Natural killer cell (primary cell): ENCODE measurements at regions not wholly inside any gene's neighbourhood (a gene's known extent, or its start where the extent isn't known, plus 50 kb on each side); places are given as distances from the start of the nearest gene placed in this dataset.

Source experiments
- ATAC-seq, 3 donors: fragments of 150-1000 bp in 2 of 3; fragments of 200-7000 bp in 1 of 3; cut with Tn5 transposase; 1 replicate in 1 of 3; 2 replicates in 2 of 3; pipeline ENCODE4 v1.10.0; 2021; ENCODE audit warnings: mild to moderate bottlenecking in 2 of 3, moderate library complexity in 2 of 3
- DNase-seq, 2 donors: peaks; one replicate each; pipeline versions ENCODE4 v3.0.0 to v3.0.0-alpha.2; 2013 to 2021; ENCODE audit warnings: mixed read lengths in 1 of 2
- H3K27ac ChIP-seq: one replicate; pipeline ENCODE4 v1.5.1; 2013; ENCODE audit warnings: mild to moderate bottlenecking, low read length
- H3K27me3 ChIP-seq: one replicate; pipeline ENCODE4 v1.6.1; 2013; ENCODE audit warnings: low read length; ENCODE audit not compliant: control insufficient read depth, insufficient read depth
- H3K36me3 ChIP-seq: one replicate; pipeline ENCODE4 v1.6.1; 2013; ENCODE audit warnings: low read length; ENCODE audit not compliant: control insufficient read depth, insufficient read depth
- H3K4me1 ChIP-seq: one replicate; pipeline ENCODE4 v1.6.1; 2013; ENCODE audit warnings: low read length; ENCODE audit not compliant: control insufficient read depth, insufficient read depth
- H3K4me3 ChIP-seq: one replicate; pipeline ENCODE4 v1.5.1; 2013; ENCODE audit warnings: low read length
- H3K9me3 ChIP-seq: one replicate; pipeline ENCODE4 v1.6.1; 2013; ENCODE audit warnings: low read length; ENCODE audit not compliant: control insufficient read depth, insufficient read depth
- H3K27ac Mint-ChIP-seq, 2 donors: one replicate each; pipeline ENCODE4 v1.8.0; 2022; ENCODE audit warnings: mild to moderate bottlenecking in 2 of 2, mixed read lengths in 2 of 2, moderate library complexity in 1 of 2
- H3K27me3 Mint-ChIP-seq, 2 donors: one replicate each; pipeline ENCODE4 v1.8.0; 2022; ENCODE audit warnings: low read depth in 2 of 2, mixed read lengths in 2 of 2
- H3K36me3 Mint-ChIP-seq: one replicate; pipeline ENCODE4 v1.8.0; 2022; ENCODE audit warnings: mixed read lengths
- H3K4me1 Mint-ChIP-seq, 2 donors: one replicate each; pipeline ENCODE4 v1.8.0; 2022; ENCODE audit warnings: mixed read lengths in 2 of 2
- H3K4me3 Mint-ChIP-seq: one replicate; pipeline ENCODE4 v1.8.0; 2022; ENCODE audit warnings: mild to moderate bottlenecking, moderate library complexity, mixed read lengths
- H3K9me3 Mint-ChIP-seq, 2 donors: one replicate each; pipeline ENCODE4 v1.8.0; 2022; ENCODE audit warnings: mixed read lengths in 2 of 2
- CTCF ChIP-seq: fragments of 200-600 bp; IDR thresholded peaks from one replicate; pipeline ENCODE4 v1.8.0; 2022; ENCODE audit warnings: antibody characterized with exemption
- WGBS: methylation state at CpG from one replicate; pipeline ENCODE4 v1.1.7; 2013; ENCODE audit warnings: missing lambda C conversion rate; ENCODE audit not compliant: insufficient coverage; 5-methylcytosine and 5-hydroxymethylcytosine counted together
- intact Hi-C: fragments of 100-400 bp; cut with micrococcal nuclease; formaldehyde crosslinking; loops from one replicate; pipeline ENCODE4 v1.14.2; 2022

GRCh38 chr1:232484856-232485255 lies 145.1 kb downstream of the SIPA1L2 start:
- Mint-ChIP-seq H3K4me3 (no peak overlapping the region), H3K9me3 (no peaks in the 10 kb centered on the region), H3K27me3 (peaks cover 7 to 9% of the 10 kb centered on the region in 2 donors), H3K36me3 (no peaks in the 10 kb centered on the region), H3K4me1 (no peaks in the 10 kb centered on the region), H3K27ac (no peak overlapping the region)
- Histone ChIP-seq H3K4me1 (no peaks in the 10 kb centered on the region), H3K27me3 (no peaks in the 10 kb centered on the region), H3K36me3 (no peaks in the 10 kb centered on the region), H3K9me3 (no peaks in the 10 kb centered on the region), H3K27ac (no peak overlapping the region), H3K4me3 (no peak overlapping the region)
- WGBS, result 85% methylated on average over 3 of the region's 3 CpGs
- no peak for DNase-seq
- intact Hi-C loops, result no loop called here
- ATAC-seq, result no peak
- TF ChIP-seq CTCF, result no peak

- Histone ChIP-seq H3K9me3 (no peaks in the 10 kb centered on the region), H3K4me3 (no peak overlapping the region), H3K4me1 (no peaks in the 10 kb centered on the region), H3K27ac (no peak overlapping the region), H3K27me3 (no peaks in the 10 kb centered on the region), H3K36me3 (no peaks in the 10 kb centered on the region)
- intact Hi-C loops, result no loop called here
- no peaks in the 10 kb centered on the region for H3K4me1 Mint-ChIP-seq
- TF ChIP-seq CTCF, result no peak
- no peaks in the 10 kb centered on the region for H3K9me3 Mint-ChIP-seq
- H3K27ac Mint-ChIP-seq, result no peak overlapping the region
- no peak for DNase-seq
- H3K4me3 Mint-ChIP-seq, result no peak overlapping the region
- WGBS, result 100% methylated on average over 3 of the region's 4 CpGs
- no peaks in the 10 kb centered on the region for H3K36me3 Mint-ChIP-seq
- no peak for ATAC-seq
- peaks cover 10 to 15% of the 10 kb centered on the region in 2 donors for H3K27me3 Mint-ChIP-seq
Observed at GRCh38 chr1:232483826-232484225, 146.1 kb downstream of the SIPA1L2 start.

GRCh38 chr1:232481091-232481490 lies 148.8 kb downstream of the SIPA1L2 start:
- Histone ChIP-seq H3K4me3 (no peak overlapping the region), H3K4me1 (no peaks in the 10 kb centered on the region), H3K27ac (no peak overlapping the region), H3K36me3 (no peaks in the 10 kb centered on the region), H3K27me3 (no peaks in the 10 kb centered on the region), H3K9me3 (no peaks in the 10 kb centered on the region)
- Mint-ChIP-seq H3K36me3 (no peaks in the 10 kb centered on the region), H3K4me1 (no peaks in the 10 kb centered on the region), H3K27me3 (peaks cover 13 to 42% of the 10 kb centered on the region in 2 donors), H3K27ac (no peak overlapping the region), H3K4me3 (no peak overlapping the region), H3K9me3 (no peaks in the 10 kb centered on the region)
- intact Hi-C loops, result no loop called here
- DNase-seq (no peak), ATAC-seq (no peak)
- 97% methylated on average over 2 of the region's 5 CpGs for WGBS
- no peak for TF ChIP-seq CTCF

GRCh38 chr1:232477728-232478127 lies 152.2 kb downstream of the SIPA1L2 start:
- H3K27ac ChIP-seq, result no peak overlapping the region
- H3K27me3 Mint-ChIP-seq, result peaks cover 14 to 50% of the 10 kb centered on the region in 2 donors
- no peaks in the 10 kb centered on the region for H3K4me1 ChIP-seq
- ATAC-seq (no peak), DNase-seq (no peak)
- no peaks in the 10 kb centered on the region for H3K27me3 ChIP-seq
- H3K4me1 Mint-ChIP-seq, result peaks cover 0 to 8% of the 10 kb centered on the region in 2 donors
- no peaks in the 10 kb centered on the region for H3K36me3 ChIP-seq
- no peaks in the 10 kb centered on the region for H3K36me3 Mint-ChIP-seq
- intact Hi-C loops, result no loop called here
- no peak overlapping the region for H3K4me3 ChIP-seq
- H3K27ac Mint-ChIP-seq, result no peak overlapping the region
- H3K9me3 ChIP-seq, result no peaks in the 10 kb centered on the region
- no peak for TF ChIP-seq CTCF
- WGBS, result 80% methylated on average over 5 of the region's 6 CpGs
- no peaks in the 10 kb centered on the region for H3K9me3 Mint-ChIP-seq
- no peak overlapping the region for H3K4me3 Mint-ChIP-seq
